Stimulated activated memory B cell treated with anti-CD40 and anti-IgM and Interleukin-4, amounts not matched to agents 10 μg/mL and 1 μg/mL and 100 μg/mL, for 72 hours (primary cell): ENCODE measurements at regions not wholly inside any gene's neighbourhood (a gene's known extent, or its start where the extent isn't known, plus 50 kb on each side); places are given as distances from the start of the nearest gene placed in this dataset.

ENCODE experiments used
- ATAC-seq: fragments of 150-1000 bp; cut with Tn5 transposase; 2 replicates; pipeline ENCODE4 v1.10.0; 2021
- H3K27ac Mint-ChIP-seq: one replicate; pipeline ENCODE4 v1.8.0; 2022; ENCODE audit warnings: mild to moderate bottlenecking, mixed read lengths
- H3K27me3 Mint-ChIP-seq: one replicate; pipeline ENCODE4 v1.8.0; 2022; ENCODE audit warnings: mixed read lengths
- H3K36me3 Mint-ChIP-seq: one replicate; pipeline ENCODE4 v1.8.0; 2022; ENCODE audit warnings: mixed read lengths
- H3K4me1 Mint-ChIP-seq: one replicate; pipeline ENCODE4 v1.8.0; 2022; ENCODE audit warnings: mixed read lengths
- H3K4me3 Mint-ChIP-seq: one replicate; pipeline ENCODE4 v1.8.0; 2022; ENCODE audit warnings: mild to moderate bottlenecking, moderate library complexity, mixed read lengths
- H3K9me3 Mint-ChIP-seq: one replicate; pipeline ENCODE4 v1.8.0; 2022; ENCODE audit warnings: mixed read lengths

- no peaks in the 10 kb centered on the region for H3K27me3 Mint-ChIP-seq
- no peaks in the 10 kb centered on the region for H3K4me1 Mint-ChIP-seq
- no peak overlapping the region for H3K4me3 Mint-ChIP-seq
- H3K27ac Mint-ChIP-seq: no peak overlapping the region
- no peaks in the 10 kb centered on the region for H3K36me3 Mint-ChIP-seq
- peaks cover 21% of the 10 kb centered on the region for H3K9me3 Mint-ChIP-seq
- no peak for ATAC-seq
Observed at GRCh38 chr17:14971054-14971453, 294.1 kb downstream of the PMP22 start.

DNA sequence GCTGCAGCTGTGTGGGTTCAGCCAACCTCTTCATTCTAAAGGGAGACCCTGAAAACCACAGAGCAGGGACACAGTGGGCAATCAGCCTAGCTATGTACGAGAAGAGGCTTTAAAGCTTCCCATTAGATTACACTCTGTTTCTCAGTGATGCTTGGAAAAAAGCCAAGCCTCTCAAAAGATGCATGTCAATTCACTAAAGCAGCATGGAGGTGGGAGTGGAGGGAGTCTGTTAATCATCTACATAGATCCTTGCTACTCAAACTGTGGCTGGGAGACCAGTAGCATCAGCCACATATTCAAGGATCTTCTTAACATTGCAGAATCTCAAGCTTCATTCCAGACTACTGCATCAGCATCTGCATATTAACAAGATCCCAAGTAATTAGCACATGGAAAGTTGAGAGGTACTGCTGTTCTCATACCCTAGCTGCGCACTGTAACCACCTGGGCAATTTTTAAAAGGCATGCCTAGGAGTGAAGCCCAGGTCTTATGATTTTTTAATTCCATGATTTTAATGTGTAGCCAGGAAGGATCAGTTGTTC is 305.9 kb downstream of the PMP22 start:
- H3K4me3 Mint-ChIP-seq: no peak overlapping the region
- H3K27me3 Mint-ChIP-seq: no peaks in the 10 kb centered on the region
- no peak for ATAC-seq
- no peaks in the 10 kb centered on the region for H3K4me1 Mint-ChIP-seq
- H3K27ac Mint-ChIP-seq: no peak overlapping the region
- no peaks in the 10 kb centered on the region for H3K9me3 Mint-ChIP-seq
- H3K36me3 Mint-ChIP-seq: no peaks in the 10 kb centered on the region

DNA sequence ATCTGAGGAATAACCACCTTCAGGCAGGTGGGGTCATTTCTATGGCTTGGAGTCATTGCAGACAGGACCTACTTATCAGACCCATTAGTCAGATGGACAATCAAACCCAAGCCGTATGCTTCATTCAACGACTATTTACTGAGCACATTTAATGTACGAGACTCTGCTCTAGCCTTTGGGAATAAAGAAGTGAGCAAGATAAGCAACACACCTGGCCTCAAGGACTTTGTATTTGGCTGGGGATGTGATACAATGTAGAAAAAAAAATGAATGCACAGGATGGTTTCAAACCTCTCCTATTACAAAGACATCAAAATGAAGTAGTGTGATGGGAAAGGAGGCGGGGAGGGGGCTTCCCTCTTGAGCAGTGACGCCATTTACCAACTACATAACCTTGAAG is 311.7 kb downstream of the PMP22 start:
- Mint-ChIP-seq H3K27ac (no peak overlapping the region), H3K27me3 (peaks cover 9% of the 10 kb centered on the region), H3K4me1 (no peaks in the 10 kb centered on the region), H3K4me3 (no peak overlapping the region), H3K9me3 (peaks cover 3% of the 10 kb centered on the region), H3K36me3 (no peaks in the 10 kb centered on the region)
- no peak for ATAC-seq

GRCh38 chr17:14950686-14951085 is 314.4 kb downstream of the PMP22 start:
- Mint-ChIP-seq H3K36me3 (no peaks in the 10 kb centered on the region), H3K27me3 (peaks cover 9% of the 10 kb centered on the region), H3K4me3 (no peak overlapping the region), H3K27ac (no peak overlapping the region), H3K4me1 (no peaks in the 10 kb centered on the region), H3K9me3 (peaks cover 3% of the 10 kb centered on the region)
- ATAC-seq: no peak

- Mint-ChIP-seq H3K4me1 (no peaks in the 10 kb centered on the region), H3K27ac (no peak overlapping the region), H3K4me3 (no peak overlapping the region), H3K9me3 (peaks cover 3% of the 10 kb centered on the region), H3K36me3 (no peaks in the 10 kb centered on the region), H3K27me3 (peaks cover 9% of the 10 kb centered on the region)
- ATAC-seq: no peak
Observed at GRCh38 chr17:14950216-14950615, 314.9 kb downstream of the PMP22 start.

- Mint-ChIP-seq H3K4me1 (no peaks in the 10 kb centered on the region), H3K9me3 (peaks cover 2% of the 10 kb centered on the region), H3K27ac (no peak overlapping the region), H3K36me3 (no peaks in the 10 kb centered on the region), H3K27me3 (peaks cover 6% of the 10 kb centered on the region), H3K4me3 (no peak overlapping the region)
- no peak for ATAC-seq
Observed at GRCh38 chr17:14947671-14948070, 317.5 kb downstream of the PMP22 start.

DNA sequence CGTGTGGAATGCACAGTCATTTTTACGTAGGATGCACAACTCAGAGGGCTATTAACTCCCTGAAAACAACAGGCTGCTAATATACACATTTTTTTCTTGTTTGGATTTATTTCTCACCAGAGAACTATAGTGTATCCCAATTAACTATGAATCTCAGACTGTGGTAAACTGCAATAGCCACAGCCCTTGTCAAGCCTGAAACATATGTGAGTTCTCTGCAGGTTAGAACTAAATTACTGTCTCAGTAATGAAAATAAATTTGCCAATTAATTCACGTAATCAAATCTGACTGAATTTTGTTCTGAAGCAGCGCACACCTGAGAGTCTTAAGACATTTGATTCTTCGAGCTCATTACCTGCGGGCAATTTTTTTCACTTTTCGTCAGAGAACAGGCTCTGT is 318.6 kb downstream of the PMP22 start:
- Mint-ChIP-seq H3K9me3 (no peaks in the 10 kb centered on the region), H3K27me3 (no peaks in the 10 kb centered on the region), H3K4me1 (no peaks in the 10 kb centered on the region), H3K27ac (no peak overlapping the region), H3K36me3 (no peaks in the 10 kb centered on the region), H3K4me3 (no peak overlapping the region)
- no peak for ATAC-seq

DNA sequence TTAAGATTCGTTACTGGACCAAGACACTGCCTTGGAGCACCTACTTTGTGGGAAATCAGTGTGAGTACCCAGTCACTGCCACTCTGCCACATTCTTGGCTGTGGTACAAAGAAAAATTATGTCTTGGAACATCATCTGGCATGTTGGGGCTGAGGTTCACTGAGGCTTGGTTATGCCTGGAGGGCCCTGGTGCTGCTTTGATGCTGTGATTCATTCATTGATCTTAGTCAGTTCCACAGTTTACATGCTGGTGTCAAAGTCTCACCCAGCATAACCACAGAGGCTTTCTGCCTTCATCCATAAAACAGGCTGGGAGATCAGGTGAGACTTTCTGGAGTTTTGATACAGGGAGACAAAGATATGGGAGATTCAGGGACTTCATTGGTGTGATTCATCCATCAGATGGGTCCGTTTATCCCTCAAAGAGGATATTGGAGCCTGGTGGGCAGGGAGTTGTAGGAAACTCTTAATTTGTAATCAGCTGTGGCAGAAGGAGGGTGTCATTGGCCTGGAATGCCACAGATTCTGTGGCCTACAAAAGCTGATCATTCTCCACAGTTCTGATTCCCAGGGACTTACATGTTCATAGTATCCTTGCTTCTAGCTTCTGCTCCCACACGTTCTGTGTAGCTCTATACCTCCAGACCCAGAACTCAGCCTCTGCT is 322.5 kb downstream of the PMP22 start:
- Mint-ChIP-seq H3K4me1 (no peaks in the 10 kb centered on the region), H3K36me3 (no peaks in the 10 kb centered on the region), H3K4me3 (no peak overlapping the region), H3K27me3 (no peaks in the 10 kb centered on the region), H3K9me3 (no peaks in the 10 kb centered on the region), H3K27ac (no peak overlapping the region)
- ATAC-seq: no peak

GRCh38 chr17:14940938-14941265 is 324.2 kb downstream of the PMP22 start:
- no peaks in the 10 kb centered on the region for H3K27me3 Mint-ChIP-seq
- H3K36me3 Mint-ChIP-seq: no peaks in the 10 kb centered on the region
- ATAC-seq: no peak
- H3K9me3 Mint-ChIP-seq: no peaks in the 10 kb centered on the region
- no peaks in the 10 kb centered on the region for H3K4me1 Mint-ChIP-seq
- H3K4me3 Mint-ChIP-seq: no peak overlapping the region
- no peak overlapping the region for H3K27ac Mint-ChIP-seq

DNA sequence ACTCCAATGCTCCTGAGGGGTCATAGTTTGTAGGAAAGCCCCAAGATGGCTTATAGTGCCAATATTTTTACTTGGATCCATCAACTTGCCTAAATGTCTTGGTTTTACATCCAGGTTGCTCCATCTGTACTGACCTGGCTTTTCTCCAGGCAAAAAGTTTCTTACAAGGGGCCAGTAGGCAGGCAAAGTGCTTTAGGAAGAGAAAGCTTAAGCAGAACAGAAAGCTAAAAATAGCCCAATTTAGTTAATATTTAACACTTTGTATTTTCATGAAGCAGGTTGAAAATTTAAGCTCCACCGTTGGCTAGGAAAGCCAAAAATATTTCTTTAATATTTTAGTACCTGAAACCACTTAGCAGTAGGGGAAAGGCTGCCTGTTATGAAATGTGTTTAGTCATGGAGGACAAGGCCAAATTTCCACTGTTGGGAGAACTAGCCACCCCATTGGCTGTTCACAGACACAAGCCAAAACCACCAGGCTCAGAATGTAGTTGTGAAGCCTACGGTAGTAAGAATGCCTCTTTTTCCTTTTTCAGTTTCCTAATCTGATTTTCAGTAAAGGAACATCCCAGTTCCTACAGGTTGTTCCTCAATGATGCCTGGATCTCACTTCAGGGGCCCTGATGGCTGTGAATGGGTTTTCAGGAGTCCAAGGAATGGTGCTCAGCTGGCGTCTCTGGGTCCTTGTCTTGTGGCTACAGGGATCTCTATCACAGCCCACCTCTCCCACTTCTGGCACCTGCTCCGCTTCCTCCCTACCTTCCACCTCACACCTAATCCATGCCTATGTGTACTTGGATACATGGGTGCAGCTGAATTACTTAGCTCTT is 324.8 kb downstream of the PMP22 start:
- no peak for ATAC-seq
- H3K27ac Mint-ChIP-seq: no peak overlapping the region
- no peaks in the 10 kb centered on the region for H3K9me3 Mint-ChIP-seq
- no peaks in the 10 kb centered on the region for H3K27me3 Mint-ChIP-seq
- no peak overlapping the region for H3K4me3 Mint-ChIP-seq
- H3K36me3 Mint-ChIP-seq: no peaks in the 10 kb centered on the region
- no peaks in the 10 kb centered on the region for H3K4me1 Mint-ChIP-seq

DNA sequence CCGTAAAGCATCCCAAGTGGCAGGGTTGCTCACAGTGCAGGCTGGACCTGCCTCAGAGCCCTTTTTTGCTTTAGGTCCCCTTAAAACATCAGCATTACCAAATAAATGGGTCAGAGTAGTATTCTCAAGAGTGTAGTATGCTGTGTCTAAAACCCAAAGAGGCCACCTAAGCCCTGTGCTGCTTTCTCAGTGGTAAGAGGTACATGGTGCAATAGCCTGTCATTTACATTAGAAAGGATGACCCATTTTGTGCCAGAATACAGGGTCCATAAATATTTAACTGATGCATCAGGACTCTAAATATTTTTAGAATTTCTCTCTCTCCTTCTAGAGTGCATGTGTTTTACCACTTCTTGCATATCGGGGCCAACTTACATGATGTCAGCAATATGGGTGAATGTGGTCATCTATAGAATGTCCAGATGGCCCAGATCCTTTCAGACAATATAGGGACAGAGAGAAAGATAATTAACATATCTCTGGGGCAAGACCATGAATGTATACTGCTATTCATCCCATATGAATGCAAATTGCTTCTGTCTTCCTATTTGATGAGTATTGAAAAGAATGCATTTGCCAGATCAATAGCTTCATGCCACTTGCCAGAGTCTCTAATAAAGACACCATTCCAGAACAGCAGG is 329.2 kb downstream of the PMP22 start:
- ATAC-seq: no peak
- H3K27ac Mint-ChIP-seq: no peak overlapping the region
- no peaks in the 10 kb centered on the region for H3K9me3 Mint-ChIP-seq
- H3K27me3 Mint-ChIP-seq: no peaks in the 10 kb centered on the region
- H3K4me3 Mint-ChIP-seq: no peak overlapping the region
- H3K4me1 Mint-ChIP-seq: no peaks in the 10 kb centered on the region
- no peaks in the 10 kb centered on the region for H3K36me3 Mint-ChIP-seq

DNA sequence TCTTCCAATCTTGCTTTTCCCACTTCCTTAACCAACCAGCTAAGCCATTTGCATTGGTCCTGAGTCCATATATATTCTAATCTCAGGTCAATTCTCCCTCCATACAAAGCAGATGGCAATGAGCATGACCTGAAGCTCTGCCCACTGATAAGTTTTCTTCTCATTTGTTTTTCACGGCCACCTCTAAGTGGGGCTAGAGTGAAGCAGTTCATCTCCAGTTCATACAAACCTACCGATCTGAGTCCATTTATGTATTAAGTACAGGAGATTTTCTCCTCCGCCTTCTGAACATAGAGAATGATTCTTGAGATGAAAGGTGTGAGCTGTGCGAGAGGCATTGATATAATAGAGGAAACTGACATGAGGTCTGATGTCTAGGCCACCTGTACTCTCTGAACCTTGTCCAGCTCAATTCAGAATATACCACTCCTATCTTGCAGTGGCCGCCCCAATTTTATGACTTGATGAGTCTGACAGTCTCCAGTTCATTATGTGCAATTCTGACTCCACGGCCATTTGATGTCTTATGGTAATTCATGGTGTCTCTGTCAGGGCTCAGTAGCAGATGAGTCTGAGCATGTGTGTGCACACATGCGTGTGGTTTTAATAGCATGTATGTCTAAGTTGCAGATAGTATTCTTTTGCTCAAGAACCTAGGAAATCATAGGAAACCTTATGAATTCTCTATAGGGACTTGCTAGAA is 329.8 kb downstream of the PMP22 start:
- H3K36me3 Mint-ChIP-seq: no peaks in the 10 kb centered on the region
- no peak overlapping the region for H3K27ac Mint-ChIP-seq
- no peak for ATAC-seq
- no peaks in the 10 kb centered on the region for H3K4me1 Mint-ChIP-seq
- H3K27me3 Mint-ChIP-seq: no peaks in the 10 kb centered on the region
- H3K9me3 Mint-ChIP-seq: no peaks in the 10 kb centered on the region
- no peak overlapping the region for H3K4me3 Mint-ChIP-seq

- Mint-ChIP-seq H3K4me3 (no peak overlapping the region), H3K36me3 (no peaks in the 10 kb centered on the region), H3K4me1 (no peaks in the 10 kb centered on the region), H3K9me3 (no peaks in the 10 kb centered on the region), H3K27me3 (peaks cover 10% of the 10 kb centered on the region), H3K27ac (no peak overlapping the region)
- no peak for ATAC-seq
Observed at GRCh38 chr17:14933676-14934075, 331.4 kb downstream of the PMP22 start.

GRCh38 chr17:14926526-14927122 is 338.5 kb downstream of the PMP22 start:
- Mint-ChIP-seq H3K27ac (no peak overlapping the region), H3K27me3 (peaks cover 12% of the 10 kb centered on the region), H3K36me3 (no peaks in the 10 kb centered on the region), H3K9me3 (no peaks in the 10 kb centered on the region), H3K4me3 (no peak overlapping the region), H3K4me1 (no peaks in the 10 kb centered on the region)
- ATAC-seq: no peak

DNA sequence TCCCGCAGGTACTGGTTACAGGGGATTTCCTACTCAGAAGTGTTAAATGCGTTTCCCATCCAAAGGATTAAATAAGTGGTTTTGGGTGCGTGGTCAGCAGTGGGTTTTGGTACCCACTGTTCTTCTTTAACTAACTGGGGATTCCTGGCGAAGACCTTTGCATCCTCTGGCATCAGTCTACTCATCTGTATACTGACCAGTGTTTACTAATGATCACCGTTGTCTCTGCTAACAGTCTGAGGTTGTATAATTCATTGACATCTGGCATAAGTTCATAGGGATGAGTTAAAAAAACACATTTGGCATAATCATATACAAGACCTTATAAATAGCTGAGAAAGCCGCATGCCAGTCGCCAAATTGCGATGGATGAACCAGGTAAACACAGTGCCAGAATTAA is 339.1 kb downstream of the PMP22 start:
- H3K4me1 Mint-ChIP-seq: no peaks in the 10 kb centered on the region
- no peak for ATAC-seq
- H3K4me3 Mint-ChIP-seq: no peak overlapping the region
- H3K27ac Mint-ChIP-seq: no peak overlapping the region
- H3K9me3 Mint-ChIP-seq: no peaks in the 10 kb centered on the region
- H3K36me3 Mint-ChIP-seq: no peaks in the 10 kb centered on the region
- H3K27me3 Mint-ChIP-seq: peaks cover 12% of the 10 kb centered on the region
